ENCODE measurements at regions not wholly inside any gene's neighbourhood (a gene's known extent, or its start where the extent isn't known, plus 50 kb on each side); places are given as distances from the start of the nearest gene placed in this dataset.

GRCh38 chr5:5540065-5540464 lies 117.6 kb downstream of the ICE1 start:
- in situ Hi-C loops (cut with MboI) = no loop called here
- H3K27me3 ChIP-seq (replicated peaks; ENCODE audit: insufficient read depth) = no peaks in the 10 kb centered on the region
- H3F3A ChIP-seq (ENCODE audit: insufficient read depth) = no peaks in the 10 kb centered on the region
- H3K4me3 ChIP-seq = no peak overlapping the region
- H3K9ac ChIP-seq = no peak overlapping the region
- H3K4me1 ChIP-seq (ENCODE audit: insufficient read depth) = no peaks in the 10 kb centered on the region
- H3K9me3 ChIP-seq (ENCODE audit: low read depth) = no peaks in the 10 kb centered on the region
- TF ChIP-seq EZH2phosphoT487 (IDR thresholded peaks at IDR 0.05; ENCODE audit: insufficient read depth, low read depth) (no peak), EZH2 (IDR thresholded peaks at IDR 0.05; ENCODE audit: insufficient read depth, poor library complexity, severe bottlenecking) (no peak)
- no peak overlapping the region for H3K27ac ChIP-seq
- no peaks in the 10 kb centered on the region for H3K9me2 ChIP-seq (ENCODE audit: insufficient read depth)
- DNase-seq = no peak
- H3K36me3 ChIP-seq (ENCODE audit: low read depth) = no peaks in the 10 kb centered on the region
- H4K20me1 ChIP-seq (ENCODE audit: insufficient read depth) = no peaks in the 10 kb centered on the region
- no peak overlapping the region for H2AFZ ChIP-seq
- H3K4me2 ChIP-seq (ENCODE audit: unreplicated experiment) = no peak overlapping the region
- 8 to 15% methylated on average over 4 of the region's 4 CpGs for WGBS, 2 experiments (ENCODE audit: low coverage in 1 of 2, low lambda C conversion rate in 2 of 2, missing lambda C conversion rate in 2 of 2)
- H3K79me2 ChIP-seq (ENCODE audit: insufficient read depth) = no peaks in the 10 kb centered on the region

All from GM23248 (cell line).